HL-60 (cell line): ENCODE measurements at regions not wholly inside any gene's neighbourhood (a gene's known extent, or its start where the extent isn't known, plus 50 kb on each side); places are given as distances from the start of the nearest gene placed in this dataset.

ENCODE experiments used
- CTCF ChIP-seq: IDR thresholded peaks from one replicate; pipeline ENCODE4 v1.5.1; 2011; ENCODE audit warnings: low read length, control low read depth, inconsistent platforms; ENCODE audit not compliant: insufficient read depth
- REST ChIP-seq: IDR thresholded peaks from 2 replicates; pipeline ENCODE4 v1.6.1; 2012; ENCODE audit warnings: low read depth; ENCODE audit not compliant: insufficient replicate concordance

GRCh38 chr15:100821327-100821726 is 58.3 kb upstream of the ALDH1A3 start:
- TF ChIP-seq CTCF = no peak
- TF ChIP-seq REST = no peak
